ENCODE measurements at regions not wholly inside any gene's neighbourhood (a gene's known extent, or its start where the extent isn't known, plus 50 kb on each side); places are given as distances from the start of the nearest gene placed in this dataset.

GRCh38 chr14:100386121-100386520 is 63.0 kb downstream of the SLC25A47 start:
- no peaks in the 10 kb centered on the region for H3K27me3 Mint-ChIP-seq (ENCODE audit: low read depth)
- peak overlapping the region; percentile 93 for H3K27ac Mint-ChIP-seq
- H3K4me3 Mint-ChIP-seq = no peak overlapping the region
- H3K9me3 Mint-ChIP-seq = no peaks in the 10 kb centered on the region
- peaks cover 61% of the 10 kb centered on the region for H3K4me1 Mint-ChIP-seq
- DNase-seq (ENCODE audit: low spot score in 2 of 2, unreplicated experiment in 2 of 2) = no peak
- H3K36me3 Mint-ChIP-seq = peaks cover 1% of the 10 kb centered on the region
- no peak for TF ChIP-seq CTCF (IDR thresholded peaks at IDR 0.05; ENCODE audit: unreplicated experiment)

GRCh38 chr14:100386846-100387245 is 63.7 kb downstream of the SLC25A47 start:
- Mint-ChIP-seq H3K4me1 (peaks cover 68% of the 10 kb centered on the region), H3K36me3 (no peaks in the 10 kb centered on the region), H3K27me3 (ENCODE audit: low read depth) (no peaks in the 10 kb centered on the region), H3K9me3 (no peaks in the 10 kb centered on the region), H3K4me3 (no peak overlapping the region), H3K27ac (peak overlapping the region; percentile 93)
- no peak for DNase-seq (ENCODE audit: low spot score in 2 of 2, unreplicated experiment in 2 of 2)
- no peak for TF ChIP-seq CTCF (IDR thresholded peaks at IDR 0.05; ENCODE audit: unreplicated experiment)

GRCh38 chr14:100387450-100387849 is 64.3 kb downstream of the SLC25A47 start:
- H3K4me3 Mint-ChIP-seq = no peak overlapping the region
- DNase-seq (ENCODE audit: low spot score in 2 of 2, unreplicated experiment in 2 of 2) = no peak
- TF ChIP-seq CTCF (IDR thresholded peaks at IDR 0.05; ENCODE audit: unreplicated experiment) = no peak
- no peaks in the 10 kb centered on the region for H3K9me3 Mint-ChIP-seq
- H3K27ac Mint-ChIP-seq = peak overlapping the region; percentile 93
- H3K4me1 Mint-ChIP-seq = peaks cover 73% of the 10 kb centered on the region
- H3K27me3 Mint-ChIP-seq (ENCODE audit: low read depth) = no peaks in the 10 kb centered on the region
- H3K36me3 Mint-ChIP-seq = no peaks in the 10 kb centered on the region

- Mint-ChIP-seq H3K27me3 (ENCODE audit: low read depth) (no peaks in the 10 kb centered on the region), H3K9me3 (no peaks in the 10 kb centered on the region), H3K36me3 (no peaks in the 10 kb centered on the region), H3K4me3 (no peak overlapping the region), H3K4me1 (peaks cover 82% of the 10 kb centered on the region), H3K27ac (peak overlapping the region; percentile 59)
- no peak for TF ChIP-seq CTCF (IDR thresholded peaks at IDR 0.05; ENCODE audit: unreplicated experiment)
- DNase-seq (ENCODE audit: low spot score in 2 of 2, unreplicated experiment in 2 of 2) = no peak
These were observed 65.2 kb downstream of the SLC25A47 start for GRCh38 chr14:100388103-100389054.

GRCh38 chr14:100389497-100390104 is 66.5 kb downstream of the SLC25A47 start:
- no peaks in the 10 kb centered on the region for H3K36me3 Mint-ChIP-seq
- no peaks in the 10 kb centered on the region for H3K27me3 Mint-ChIP-seq (ENCODE audit: low read depth)
- H3K4me3 Mint-ChIP-seq = no peak overlapping the region
- H3K4me1 Mint-ChIP-seq = peaks cover 88% of the 10 kb centered on the region
- peak overlapping the region; percentile 84 for H3K27ac Mint-ChIP-seq
- no peak for DNase-seq (ENCODE audit: low spot score in 2 of 2, unreplicated experiment in 2 of 2)
- H3K9me3 Mint-ChIP-seq = no peaks in the 10 kb centered on the region
- TF ChIP-seq CTCF (IDR thresholded peaks at IDR 0.05; ENCODE audit: unreplicated experiment) = no peak
